Neuronal stem cell (in vitro differentiated cells): ENCODE measurements at regions not wholly inside any gene's neighbourhood (a gene's known extent, or its start where the extent isn't known, plus 50 kb on each side); places are given as distances from the start of the nearest gene placed in this dataset.

ENCODE experiments used
- DNase-seq: peaks from one replicate; pipeline ENCODE4 v3.0.0-alpha.2; 2013; ENCODE audit warnings: low spot score
- H2AFZ ChIP-seq: one replicate; pipeline ENCODE4 v1.6.1; 2013; ENCODE audit warnings: mild to moderate bottlenecking, low read length, inconsistent platforms
- H2AK5ac ChIP-seq: 2 replicates; pipeline ENCODE4 v1.6.1; 2013; ENCODE audit warnings: low read depth, mild to moderate bottlenecking, inconsistent platforms, low read length, moderate library complexity, mixed read lengths
- H2BK120ac ChIP-seq: 2 replicates; pipeline ENCODE4 v1.6.1; 2013; ENCODE audit warnings: low read depth, mild to moderate bottlenecking, inconsistent platforms, low read length, moderate library complexity, mixed read lengths
- H2BK12ac ChIP-seq: one replicate; pipeline ENCODE4 v1.6.1; 2013; ENCODE audit warnings: low read length, inconsistent platforms
- H2BK15ac ChIP-seq: 2 replicates; pipeline ENCODE4 v1.6.1; 2013; ENCODE audit warnings: mild to moderate bottlenecking, low read length, inconsistent platforms, mixed read lengths
- H2BK5ac ChIP-seq: one replicate; pipeline ENCODE4 v1.6.1; 2013; ENCODE audit warnings: inconsistent platforms, mild to moderate bottlenecking, low read length, moderate library complexity
- H3K14ac ChIP-seq: one replicate; pipeline ENCODE4 v1.6.1; 2013; ENCODE audit warnings: low read length, inconsistent platforms
- H3K18ac ChIP-seq: 2 replicates; pipeline ENCODE4 v1.6.1; 2013; ENCODE audit warnings: low read length, inconsistent platforms
- H3K23ac ChIP-seq: 2 replicates; pipeline ENCODE4 v1.6.1; 2013; ENCODE audit warnings: low read depth, mild to moderate bottlenecking, mixed read lengths, low read length, inconsistent platforms; ENCODE audit not compliant: poor library complexity
- H3K27ac ChIP-seq: replicated peaks from 3 replicates; pipeline ENCODE4 v1.5.1; 2013; ENCODE audit warnings: low read length, inconsistent platforms
- H3K27me3 ChIP-seq, 3 experiments: 2 replicates each; pipeline ENCODE4 v1.6.1; 2013; ENCODE audit warnings: low read length in 3 of 3, mild to moderate bottlenecking in 2 of 3, inconsistent platforms in 1 of 3, low read depth in 1 of 3, mixed read lengths in 1 of 3, moderate library complexity in 1 of 3; ENCODE audit not compliant: control insufficient read depth in 3 of 3, insufficient read depth in 3 of 3
- H3K36me3 ChIP-seq, 2 donors: replicated peaks in 1 of 2; 2 replicates each; pipeline ENCODE4 v1.6.1; 2013; ENCODE audit warnings: low read length in 2 of 2; ENCODE audit not compliant: control insufficient read depth in 2 of 2, insufficient read depth in 2 of 2
- H3K4ac ChIP-seq: 2 replicates; pipeline ENCODE4 v1.6.1; 2013; ENCODE audit warnings: inconsistent platforms, mild to moderate bottlenecking, low read length, moderate library complexity
- H3K4me1 ChIP-seq, 2 donors: 1 replicate in 1 of 2; 2 replicates in 1 of 2; pipeline ENCODE4 v1.6.1; 2013; ENCODE audit warnings: low read length in 2 of 2, low read depth in 1 of 2; ENCODE audit not compliant: control insufficient read depth in 2 of 2, insufficient read depth in 1 of 2
- H3K4me2 ChIP-seq: one replicate; pipeline ENCODE4 v1.6.1; 2013; ENCODE audit warnings: mild to moderate bottlenecking, low read length, inconsistent platforms; ENCODE audit not compliant: insufficient read depth, poor library complexity, severe bottlenecking
- H3K4me3 ChIP-seq, 2 donors: 2 replicates each; pipeline ENCODE4 v1.5.1; 2013; ENCODE audit warnings: low read length in 2 of 2, mild to moderate bottlenecking in 2 of 2, inconsistent platforms in 1 of 2, moderate library complexity in 1 of 2
- H3K79me1 ChIP-seq: one replicate; pipeline ENCODE4 v1.6.1; 2013; ENCODE audit warnings: low read depth, mild to moderate bottlenecking, inconsistent platforms, low read length, moderate library complexity
- H3K9ac ChIP-seq: one replicate; pipeline ENCODE4 v1.6.1; 2013; ENCODE audit warnings: mild to moderate bottlenecking, low read depth, low read length, inconsistent platforms; ENCODE audit not compliant: poor library complexity
- H3K9me3 ChIP-seq, 2 donors: replicated peaks in 1 of 2; 2 replicates each; pipeline versions ENCODE3 to v1.6.1; 2013; ENCODE audit warnings: low read length in 2 of 2, mild to moderate bottlenecking in 2 of 2, inconsistent platforms in 1 of 2, low read depth in 1 of 2, mixed read lengths in 1 of 2, moderate library complexity in 1 of 2; ENCODE audit not compliant: control insufficient read depth in 2 of 2, insufficient read depth in 1 of 2
- H4K8ac ChIP-seq: one replicate; pipeline ENCODE4 v1.6.1; 2013; ENCODE audit warnings: low read depth, mild to moderate bottlenecking, inconsistent platforms, low read length, moderate library complexity
- H4K91ac ChIP-seq: one replicate; pipeline ENCODE4 v1.6.1; 2013; ENCODE audit warnings: low read length, low read depth, mild to moderate bottlenecking, inconsistent platforms; ENCODE audit not compliant: poor library complexity
- WGBS, 2 donors: extraction: QIAGEN DNeasy Blood & Tissue Kit; methylation state at CpG; one replicate each; pipeline ENCODE4 v1.1.7; 2013; ENCODE audit warnings: missing lambda C conversion rate in 2 of 2, mixed read lengths in 1 of 2; ENCODE audit not compliant: insufficient read length in 2 of 2, insufficient replicate concordance in 1 of 2; ENCODE audit errors: extremely low coverage in 2 of 2; 5-methylcytosine and 5-hydroxymethylcytosine counted together

DNA sequence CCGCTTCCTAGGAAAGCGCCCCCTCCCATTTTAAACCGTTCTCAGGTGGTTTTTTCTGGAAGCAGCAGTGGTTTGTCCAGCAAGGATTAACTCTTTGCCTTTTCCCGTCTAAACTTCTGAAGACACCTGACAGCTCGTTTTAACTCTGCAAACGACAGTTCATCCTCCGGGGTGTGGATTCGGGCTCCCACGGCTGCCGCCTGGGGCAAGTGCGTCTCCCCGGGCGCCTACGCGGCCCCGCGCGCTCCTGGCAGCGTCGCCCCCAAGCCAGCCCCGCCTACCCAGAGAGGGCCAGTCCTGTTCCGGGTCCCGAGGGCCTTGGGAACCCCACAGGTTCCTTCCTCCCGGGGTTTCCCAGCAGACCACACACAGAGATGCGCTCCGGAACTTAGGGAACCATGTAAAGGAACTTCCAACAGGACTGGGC lies 54.4 kb downstream of the PRR18 start:
- no peaks in the 10 kb centered on the region for H3K36me3 ChIP-seq
- no peak overlapping the region for H2BK5ac ChIP-seq
- H3K9ac ChIP-seq = no peak overlapping the region
- peaks cover 2% of the 10 kb centered on the region for H3K79me1 ChIP-seq
- H4K91ac ChIP-seq = no peak overlapping the region
- no peak overlapping the region for H4K8ac ChIP-seq
- no peaks in the 10 kb centered on the region for H3K9me3 ChIP-seq
- H3K27ac ChIP-seq = no peak overlapping the region
- no CpG with 5 or more reads among the region's 26 CpGs for WGBS, 2 donors
- peak overlapping the region; percentile 57 for H3K18ac ChIP-seq
- no peak overlapping the region for H3K14ac ChIP-seq
- no peak overlapping the region for H2BK120ac ChIP-seq
- H2BK12ac ChIP-seq = no peak overlapping the region
- no peaks in the 10 kb centered on the region for H3K4me1 ChIP-seq
- H3K27me3 ChIP-seq = peaks cover 4 to 48% (median 14%) of the 10 kb centered on the region in 3 experiments
- H3K4me2 ChIP-seq = peak overlapping the region; percentile 86
- no peak overlapping the region for H2AK5ac ChIP-seq
- no peak overlapping the region for H3K4ac ChIP-seq
- H3K23ac ChIP-seq = no peak overlapping the region
- H2BK15ac ChIP-seq = no peak overlapping the region
- DNase-seq = no peak
- H2AFZ ChIP-seq = no peak overlapping the region
- peak overlapping the region in 1 of 2 donors; percentile 30 for H3K4me3 ChIP-seq

GRCh38 chr6:166253281-166253681 lies 54.9 kb downstream of the PRR18 start:
- H3K14ac ChIP-seq = no peak overlapping the region
- peak; percentile 35 for DNase-seq
- H3K79me1 ChIP-seq = peaks cover 2% of the 10 kb centered on the region
- H3K27ac ChIP-seq = no peak overlapping the region
- no peak overlapping the region for H3K23ac ChIP-seq
- H2AFZ ChIP-seq = peak overlapping the region; percentile 53
- no peak overlapping the region for H4K8ac ChIP-seq
- H3K18ac ChIP-seq = peak overlapping the region; percentile 76
- H3K4ac ChIP-seq = no peak overlapping the region
- H3K9ac ChIP-seq = no peak overlapping the region
- H2AK5ac ChIP-seq = no peak overlapping the region
- no peak overlapping the region for H2BK12ac ChIP-seq
- H2BK120ac ChIP-seq = no peak overlapping the region
- H4K91ac ChIP-seq = no peak overlapping the region
- H3K4me3 ChIP-seq = peak overlapping the region in 1 of 2 donors; percentile 81
- no CpG with 5 or more reads among the region's 38 CpGs for WGBS, 2 donors
- H3K4me2 ChIP-seq = peak overlapping the region; percentile 86
- H3K27me3 ChIP-seq = peaks cover 4 to 44% (median 14%) of the 10 kb centered on the region in 3 experiments
- no peaks in the 10 kb centered on the region for H3K36me3 ChIP-seq
- H2BK5ac ChIP-seq = no peak overlapping the region
- no peaks in the 10 kb centered on the region for H3K9me3 ChIP-seq
- no peak overlapping the region for H2BK15ac ChIP-seq
- no peaks in the 10 kb centered on the region for H3K4me1 ChIP-seq

DNA sequence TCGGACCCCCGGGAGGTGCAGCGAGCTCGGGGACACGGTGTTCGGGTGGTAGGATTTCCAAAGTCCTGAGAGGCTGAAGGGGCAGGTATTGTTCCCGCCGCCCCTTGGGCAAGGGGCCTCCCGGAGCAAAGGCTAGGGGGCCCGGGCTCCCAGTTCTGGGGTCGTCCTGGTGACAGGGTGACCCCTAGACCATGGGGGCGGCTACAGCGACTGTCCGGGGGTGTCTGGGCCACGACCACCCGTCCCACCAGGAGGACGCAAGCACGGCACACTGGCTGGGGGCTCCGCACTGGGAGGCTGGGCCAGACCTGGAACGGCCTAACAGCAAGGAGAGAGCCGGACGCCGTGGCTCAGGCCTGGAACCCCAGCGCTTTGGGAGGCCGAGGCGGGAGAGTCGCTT lies 55.6 kb downstream of the PRR18 start:
- Histone ChIP-seq H3K4me2 (no peak overlapping the region), H4K8ac (peak overlapping the region; percentile 43), H3K9me3 (no peaks in the 10 kb centered on the region), H3K23ac (peak overlapping the region; percentile 73), H2BK12ac (no peak overlapping the region), H3K4me1 (no peaks in the 10 kb centered on the region), H2BK5ac (no peak overlapping the region), H3K27me3 (peaks cover 4 to 44% (median 14%) of the 10 kb centered on the region in 3 experiments), H3K14ac (no peak overlapping the region), H3K36me3 (no peaks in the 10 kb centered on the region), H3K27ac (no peak overlapping the region), H2AFZ (no peak overlapping the region), H2BK15ac (peak overlapping the region; percentile 85), H4K91ac (no peak overlapping the region), H2AK5ac (peak overlapping the region; percentile 94), H3K4me3 (no peak overlapping the region), H3K79me1 (peaks cover 2% of the 10 kb centered on the region), H3K4ac (no peak overlapping the region), H2BK120ac (no peak overlapping the region), H3K18ac (peak overlapping the region; percentile 76), H3K9ac (no peak overlapping the region)
- WGBS, 2 donors = no CpG with 5 or more reads among the region's 27 CpGs
- no peak for DNase-seq

- no peaks in the 10 kb centered on the region for H3K9me3 ChIP-seq
- H4K91ac ChIP-seq = no peak overlapping the region
- H2BK120ac ChIP-seq = no peak overlapping the region
- no peak overlapping the region for H3K23ac ChIP-seq
- H2BK5ac ChIP-seq = no peak overlapping the region
- no peak overlapping the region for H3K14ac ChIP-seq
- H3K4me3 ChIP-seq = no peak overlapping the region
- no peak for DNase-seq
- H2BK15ac ChIP-seq = no peak overlapping the region
- no peak overlapping the region for H3K9ac ChIP-seq
- no peaks in the 10 kb centered on the region for H3K4me1 ChIP-seq
- H3K4ac ChIP-seq = no peak overlapping the region
- H4K8ac ChIP-seq = no peak overlapping the region
- H3K18ac ChIP-seq = no peak overlapping the region
- no peak overlapping the region for H2AK5ac ChIP-seq
- peaks cover 4 to 41% (median 14%) of the 10 kb centered on the region in 3 experiments for H3K27me3 ChIP-seq
- WGBS, 2 donors = no CpG with 5 or more reads among the region's 6 CpGs
- no peak overlapping the region for H3K4me2 ChIP-seq
- no peaks in the 10 kb centered on the region for H3K36me3 ChIP-seq
- no peak overlapping the region for H2BK12ac ChIP-seq
- no peak overlapping the region for H2AFZ ChIP-seq
- H3K79me1 ChIP-seq = peaks cover 2% of the 10 kb centered on the region
- H3K27ac ChIP-seq = no peak overlapping the region
Observed at GRCh38 chr6:166251655-166252054, 56.5 kb downstream of the PRR18 start.
